C1 segment of cervical spinal cord (tissue), 14 donors: ENCODE measurements at regions not wholly inside any gene's neighbourhood (a gene's known extent, or its start where the extent isn't known, plus 50 kb on each side); places are given as distances from the start of the nearest gene placed in this dataset.

Experiments used
- DNase-seq, 14 donors: peaks; one replicate each; lab custom pipeline; 2025; lab: John Stamatoyannopoulos, UW

- DNase-seq = no peak
Observed at GRCh38 chr2:12827721-12828120, 111.0 kb downstream of the TRIB2 start.

GRCh38 chr2:12828980-12829379 is 112.2 kb downstream of the TRIB2 start:
- DNase-seq = no peak

DNA sequence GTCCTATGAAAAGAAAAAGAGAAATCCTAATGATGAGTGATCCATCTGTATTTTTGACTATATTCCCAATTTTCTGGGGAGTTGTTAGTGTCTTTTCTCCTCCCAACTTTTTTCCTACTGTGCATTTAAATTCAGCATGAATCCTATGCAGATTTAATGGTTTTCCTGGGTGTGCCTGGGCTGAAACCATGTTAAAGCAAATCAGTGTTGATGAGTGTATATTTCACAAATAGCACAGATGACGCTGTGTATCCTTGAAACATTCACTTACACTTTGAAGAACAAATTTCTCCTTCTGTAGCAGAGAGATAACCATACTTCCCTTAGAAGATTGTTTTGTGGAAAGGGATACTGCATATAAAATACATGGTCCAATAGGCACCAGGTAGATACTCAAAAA is 114.3 kb downstream of the TRIB2 start:
- DNase-seq = no peak

DNA sequence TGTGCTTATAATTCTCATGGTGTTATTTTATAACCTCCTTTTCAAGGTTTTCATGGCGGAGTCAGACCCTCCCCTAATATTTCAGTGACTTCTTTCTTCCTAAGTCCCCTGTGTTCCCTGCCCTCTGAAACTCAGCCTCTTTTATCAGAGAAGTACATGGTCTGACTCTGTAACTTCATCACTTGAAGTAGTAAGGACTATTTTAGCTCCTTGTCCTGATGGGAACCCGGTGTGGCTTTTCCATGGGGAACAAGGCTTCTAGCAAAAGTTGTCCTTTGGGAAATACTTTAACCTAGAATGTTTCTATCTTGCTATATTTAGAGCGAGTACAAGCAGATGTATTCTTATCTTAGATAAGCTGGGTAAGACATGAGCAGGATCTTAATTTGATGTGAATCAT is 117.5 kb downstream of the TRIB2 start:
- no peak for DNase-seq

DNA sequence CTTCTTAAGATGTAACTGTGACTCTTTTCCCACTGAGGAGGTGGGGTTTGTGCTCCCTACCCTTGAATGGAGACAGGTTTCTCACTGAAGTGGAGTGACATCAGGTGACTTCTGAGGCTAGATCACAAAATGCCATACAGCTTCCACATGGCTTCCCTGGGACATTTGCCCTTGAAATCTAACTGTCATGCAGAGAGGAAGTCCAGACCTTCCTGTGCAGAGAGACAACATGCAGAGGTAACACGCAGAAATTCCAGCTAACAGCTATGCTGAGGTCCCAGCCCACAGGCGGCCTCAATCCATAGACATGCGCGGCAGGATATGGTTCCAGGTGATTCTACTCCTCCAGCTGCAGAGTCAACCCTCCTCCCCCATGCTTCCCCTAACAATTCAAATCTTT is 119.0 kb downstream of the TRIB2 start:
- no peak for DNase-seq

DNA sequence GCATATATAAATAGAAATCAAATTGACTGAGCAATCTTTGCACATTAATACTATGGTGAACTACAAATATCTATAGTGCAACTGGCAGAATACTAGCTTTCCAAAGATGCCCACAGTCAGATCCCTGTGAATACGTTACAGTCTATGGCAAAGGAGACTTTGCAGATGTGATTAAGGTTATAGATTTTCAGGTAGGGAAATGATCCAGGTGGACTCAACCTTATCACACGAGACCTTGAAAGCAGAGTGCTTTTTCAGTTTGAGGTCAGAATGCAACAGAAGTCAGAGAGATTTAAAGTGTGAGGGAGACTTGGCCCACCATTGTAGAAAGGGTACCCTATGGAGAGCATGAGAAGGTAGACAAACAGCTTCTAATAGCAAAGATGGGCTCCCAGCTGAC is 122.6 kb downstream of the TRIB2 start:
- no peak for DNase-seq

- DNase-seq = no peak
Observed at GRCh38 chr2:12841021-12841420, 124.3 kb downstream of the TRIB2 start.

DNA sequence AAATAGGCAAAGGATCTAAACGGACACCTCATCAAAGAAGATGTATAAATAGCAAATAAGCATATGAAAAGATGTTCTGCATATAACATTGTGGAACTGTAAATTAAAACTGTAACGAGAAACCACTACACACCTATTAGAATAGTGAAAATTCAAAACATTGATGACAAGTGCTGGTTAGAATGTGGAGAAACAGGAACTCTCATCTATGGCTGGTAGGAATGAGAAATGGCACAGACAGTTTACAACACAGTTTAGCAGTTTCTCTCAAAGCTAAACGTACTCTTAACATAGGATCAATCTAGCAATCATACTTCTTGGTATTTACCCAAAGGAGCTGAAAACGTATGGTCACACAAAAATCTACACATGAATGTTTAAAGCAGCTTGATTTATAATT is 126.2 kb downstream of the TRIB2 start:
- DNase-seq = no peak

DNA sequence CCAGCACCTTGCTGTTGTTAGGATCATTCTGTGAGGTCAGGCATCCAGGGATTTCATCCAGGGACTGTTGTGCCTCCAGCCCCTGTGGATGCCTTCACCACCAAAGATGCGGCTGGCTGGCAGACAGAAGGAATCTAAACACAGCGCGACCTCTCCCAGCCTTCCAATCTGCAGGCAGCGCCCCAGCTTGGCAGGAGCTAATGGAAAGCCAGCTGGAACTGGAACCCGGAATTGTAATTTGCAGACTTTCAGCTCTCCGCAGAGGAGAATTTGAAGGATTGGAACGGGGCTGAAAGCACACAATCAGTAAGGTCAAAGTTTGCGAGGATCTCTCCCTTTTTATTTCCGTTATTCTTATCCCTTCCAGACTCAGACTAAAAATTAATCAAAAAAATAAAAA is 127.8 kb downstream of the TRIB2 start:
- peak in 2 of 14 donors; percentile 4 to 6 for DNase-seq

DNA sequence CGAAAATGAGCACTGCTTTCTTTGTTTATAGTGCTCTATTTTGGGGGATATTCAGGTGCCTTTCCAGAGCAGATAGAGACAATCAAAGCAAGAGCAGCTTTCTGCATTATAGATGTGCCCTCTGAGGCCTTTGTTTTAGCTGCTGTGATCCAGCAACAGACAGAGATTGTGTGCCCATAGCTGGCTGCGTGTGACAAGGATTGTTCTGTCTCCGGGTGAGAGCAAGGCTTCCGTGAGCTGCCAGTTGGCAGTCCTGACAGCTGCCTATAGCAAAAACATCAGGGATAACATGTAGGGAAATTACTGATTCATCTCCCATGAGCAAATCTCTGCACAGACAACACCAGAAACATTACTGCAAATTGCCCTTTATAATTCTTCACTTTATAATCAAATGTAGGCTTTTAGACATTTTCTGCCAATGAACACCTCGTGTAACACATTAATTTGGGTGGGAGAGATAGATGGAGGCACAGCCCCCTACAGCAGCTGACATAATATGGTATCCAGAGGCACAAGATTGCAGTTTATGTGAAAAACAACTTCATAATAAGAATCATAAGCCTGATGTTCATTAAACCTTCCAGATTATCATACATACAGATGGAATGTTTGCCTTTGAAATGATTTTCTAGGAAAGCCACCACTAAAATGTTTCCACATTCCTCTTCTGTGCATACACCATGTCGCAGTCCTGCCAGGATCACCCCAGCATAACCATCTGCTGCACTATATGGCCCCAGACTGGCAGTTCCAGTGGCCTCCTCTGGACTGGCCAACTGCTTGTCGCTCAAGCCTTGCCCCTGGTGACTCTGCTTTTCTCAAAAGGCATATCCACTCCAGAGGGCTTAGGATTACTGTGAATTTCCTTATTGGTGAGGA is 131.2 kb downstream of the TRIB2 start:
- peak in 10 of 14 donors; percentile 4 to 62 (median 26) for DNase-seq

DNA sequence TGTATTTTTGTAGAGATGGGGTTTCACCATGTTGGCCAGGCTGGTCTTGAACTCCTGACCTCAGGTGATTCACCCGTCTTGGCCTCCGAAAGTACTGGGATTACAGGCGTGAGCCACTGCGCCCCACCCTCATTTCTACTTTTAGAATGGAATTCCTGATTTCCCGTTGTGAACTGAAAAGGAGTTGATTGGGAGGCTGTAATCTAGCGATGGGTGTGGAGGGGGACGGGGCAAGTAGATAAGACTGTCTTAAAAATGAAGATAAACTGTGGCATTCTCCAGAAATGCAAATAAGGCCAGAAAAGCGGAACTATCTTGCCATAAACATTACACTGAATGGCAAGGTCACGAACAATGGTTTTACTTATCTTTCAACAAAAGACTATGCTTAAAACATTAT is 135.4 kb downstream of the TRIB2 start:
- no peak for DNase-seq

- DNase-seq = no peak
Observed at GRCh38 chr2:12854001-12854530, 137.3 kb downstream of the TRIB2 start.

DNA sequence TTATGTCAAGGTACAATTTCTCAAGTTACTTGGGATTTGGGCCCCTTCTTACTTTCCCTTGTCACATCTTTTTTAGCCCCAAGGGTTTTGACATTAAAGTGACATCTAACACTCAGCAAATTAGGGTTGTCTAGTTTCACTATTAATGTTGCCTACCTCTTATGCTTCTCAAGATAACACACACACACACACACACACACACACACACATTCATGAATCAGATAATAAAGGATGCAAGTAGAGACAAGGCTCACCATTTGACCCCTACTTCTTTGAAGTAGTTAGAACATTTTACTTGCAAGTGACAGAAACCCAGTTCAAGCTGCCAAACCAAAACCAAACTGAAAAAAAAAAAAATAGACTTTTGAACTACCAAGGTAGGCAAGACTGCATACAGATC is 138.8 kb downstream of the TRIB2 start:
- DNase-seq = no peak

GRCh38 chr2:12856934-12857601 is 140.3 kb downstream of the TRIB2 start:
- DNase-seq = no peak

DNA sequence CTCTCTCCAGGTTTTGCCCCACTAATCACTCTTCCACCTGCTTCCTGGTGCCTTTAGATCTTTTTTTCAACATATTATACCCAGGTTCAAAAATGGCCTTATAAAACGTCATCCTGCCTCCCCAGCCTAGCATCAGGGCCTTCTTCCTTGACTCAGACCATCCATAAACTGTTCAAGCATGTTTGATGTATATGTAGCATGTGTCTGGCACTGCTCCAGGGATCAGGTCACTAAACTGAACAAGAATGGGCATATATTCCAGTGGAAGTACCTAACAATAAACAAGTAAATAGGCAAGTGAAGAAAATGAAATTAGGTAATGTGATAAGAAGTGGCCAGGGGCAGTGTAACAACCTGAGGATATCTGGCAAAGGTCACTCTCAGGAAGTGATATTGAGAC is 141.2 kb downstream of the TRIB2 start:
- DNase-seq = no peak

GRCh38 chr2:12858786-12859185 is 142.1 kb downstream of the TRIB2 start:
- no peak for DNase-seq

GRCh38 chr2:12861344-12861930 is 144.7 kb downstream of the TRIB2 start:
- no peak for DNase-seq

GRCh38 chr2:12862541-12862940 is 145.8 kb downstream of the TRIB2 start:
- DNase-seq = no peak

DNA sequence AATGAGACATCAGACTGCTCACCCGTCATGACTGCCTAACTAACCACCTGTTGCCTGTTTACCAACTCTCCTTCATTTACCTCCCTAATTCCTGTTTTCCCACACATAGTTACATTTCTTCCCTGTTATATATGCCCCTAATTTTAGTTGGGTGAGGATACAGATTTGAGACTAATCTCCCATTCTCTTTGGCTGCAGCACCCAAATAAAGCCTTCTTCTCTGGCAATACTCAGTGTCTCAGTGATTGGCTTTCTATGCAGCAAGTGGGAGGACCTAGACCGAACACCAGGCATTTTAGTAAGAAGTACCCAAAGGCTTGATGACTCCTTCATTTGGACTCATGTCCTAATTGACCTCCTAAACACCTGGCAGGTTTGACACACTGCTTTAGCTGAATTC is 147.2 kb downstream of the TRIB2 start:
- no peak for DNase-seq

DNA sequence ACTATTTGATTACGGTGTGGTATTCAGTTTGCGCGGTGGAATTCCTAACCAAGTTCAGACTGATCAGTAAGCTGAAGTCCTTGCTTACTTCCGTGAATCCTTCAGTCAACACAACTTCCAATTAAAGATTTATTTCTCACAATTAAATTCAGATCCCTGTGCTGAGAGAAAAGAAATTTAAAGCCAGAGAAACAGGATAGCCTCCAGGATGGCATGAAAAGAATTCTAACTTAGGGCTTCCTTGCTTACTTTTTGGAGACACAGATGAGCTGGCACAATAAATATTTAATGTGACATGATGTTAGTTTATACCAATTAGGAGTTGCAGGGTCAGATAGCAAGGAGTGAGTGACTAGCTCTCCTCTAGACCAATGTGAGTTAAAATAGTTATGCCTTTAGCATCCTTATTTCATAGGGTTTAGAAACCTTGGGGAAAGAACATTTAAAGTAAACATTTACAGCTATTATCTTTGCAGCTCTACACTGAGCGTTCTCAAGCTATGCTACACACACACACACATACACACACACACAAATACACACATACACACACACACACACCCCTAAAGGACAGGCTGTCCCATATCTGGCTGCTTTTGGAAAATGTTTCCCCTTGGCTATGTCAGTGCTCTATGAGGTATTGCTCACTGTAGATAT is 151.0 kb downstream of the TRIB2 start:
- DNase-seq = no peak

- DNase-seq = no peak
Observed at GRCh38 chr2:12870692-12871091, 154.0 kb downstream of the TRIB2 start.
